ENCODE measurements at regions not wholly inside any gene's neighbourhood (a gene's known extent, or its start where the extent isn't known, plus 50 kb on each side); places are given as distances from the start of the nearest gene placed in this dataset.

DNA sequence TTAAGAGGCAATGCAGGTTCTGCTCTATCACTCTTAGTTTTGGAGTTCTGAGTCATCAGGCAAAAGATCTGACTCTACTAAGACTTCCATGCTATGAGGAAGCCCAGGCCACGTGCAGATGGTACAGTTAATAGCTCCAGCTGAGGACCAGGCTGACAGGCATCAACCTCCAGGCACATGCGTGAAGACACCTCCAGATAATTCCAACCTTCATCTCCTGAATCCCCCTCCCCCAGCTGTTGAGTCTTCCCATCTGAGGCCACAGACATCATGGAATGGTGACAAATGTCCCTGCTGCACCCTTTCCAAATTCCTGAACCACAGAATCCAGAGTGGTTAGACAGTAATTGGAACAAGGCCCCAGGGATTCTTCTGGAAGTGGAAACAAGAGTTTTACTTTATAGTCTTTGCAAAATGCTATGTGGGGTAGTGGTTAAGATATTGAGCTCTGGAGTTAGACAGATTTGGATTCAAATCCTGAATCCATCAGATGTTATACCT lies 183.8 kb downstream of the KLF5 start (continued):
- TF ChIP-seq ZNF639 (tag by site-specific recombination; IDR thresholded peaks at IDR 0.05) (no peak), ZNF623 (tag by site-specific recombination; IDR thresholded peaks at IDR 0.05) (no peak)

- Histone ChIP-seq H3K27ac (ENCODE audit: extremely low read depth, low read depth, low read length) (no peak overlapping the region), H3K36me3 (ENCODE audit: control insufficient read depth in 2 of 2, insufficient read depth in 1 of 2, low read length in 2 of 2) (no peaks in the 10 kb centered on the region), H3K4me1 (ENCODE audit: control insufficient read depth, insufficient read depth, low read length) (no peaks in the 10 kb centered on the region), H3K9me3 (ENCODE audit: control insufficient read depth, insufficient read depth, low read depth, low read length) (no peaks in the 10 kb centered on the region), H3K4me3 (ENCODE audit: low read depth, low read length) (no peak overlapping the region)
- TF ChIP-seq, protein P1, sequence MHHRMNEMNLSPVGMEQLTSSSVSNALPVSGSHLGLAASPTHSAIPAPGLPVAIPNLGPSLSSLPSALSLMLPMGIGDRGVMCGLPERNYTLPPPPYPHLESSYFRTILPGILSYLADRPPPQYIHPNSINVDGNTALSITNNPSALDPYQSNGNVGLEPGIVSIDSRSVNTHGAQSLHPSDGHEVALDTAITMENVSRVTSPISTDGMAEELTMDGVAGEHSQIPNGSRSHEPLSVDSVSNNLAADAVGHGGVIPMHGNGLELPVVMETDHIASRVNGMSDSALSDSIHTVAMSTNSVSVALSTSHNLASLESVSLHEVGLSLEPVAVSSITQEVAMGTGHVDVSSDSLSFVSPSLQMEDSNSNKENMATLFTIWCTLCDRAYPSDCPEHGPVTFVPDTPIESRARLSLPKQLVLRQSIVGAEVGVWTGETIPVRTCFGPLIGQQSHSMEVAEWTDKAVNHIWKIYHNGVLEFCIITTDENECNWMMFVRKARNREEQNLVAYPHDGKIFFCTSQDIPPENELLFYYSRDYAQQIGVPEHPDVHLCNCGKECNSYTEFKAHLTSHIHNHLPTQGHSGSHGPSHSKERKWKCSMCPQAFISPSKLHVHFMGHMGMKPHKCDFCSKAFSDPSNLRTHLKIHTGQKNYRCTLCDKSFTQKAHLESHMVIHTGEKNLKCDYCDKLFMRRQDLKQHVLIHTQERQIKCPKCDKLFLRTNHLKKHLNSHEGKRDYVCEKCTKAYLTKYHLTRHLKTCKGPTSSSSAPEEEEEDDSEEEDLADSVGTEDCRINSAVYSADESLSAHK (tag by site-specific recombination; IDR thresholded peaks at IDR 0.05): no peak
- TF ChIP-seq REPIN1 (tag by site-specific recombination; IDR thresholded peaks at IDR 0.05; ENCODE audit: low read depth): no peak
- TF ChIP-seq SETDB1 (IDR thresholded peaks at IDR 0.05; ENCODE audit: insufficient read length, low read length): no peak
- TF ChIP-seq, protein P2, sequence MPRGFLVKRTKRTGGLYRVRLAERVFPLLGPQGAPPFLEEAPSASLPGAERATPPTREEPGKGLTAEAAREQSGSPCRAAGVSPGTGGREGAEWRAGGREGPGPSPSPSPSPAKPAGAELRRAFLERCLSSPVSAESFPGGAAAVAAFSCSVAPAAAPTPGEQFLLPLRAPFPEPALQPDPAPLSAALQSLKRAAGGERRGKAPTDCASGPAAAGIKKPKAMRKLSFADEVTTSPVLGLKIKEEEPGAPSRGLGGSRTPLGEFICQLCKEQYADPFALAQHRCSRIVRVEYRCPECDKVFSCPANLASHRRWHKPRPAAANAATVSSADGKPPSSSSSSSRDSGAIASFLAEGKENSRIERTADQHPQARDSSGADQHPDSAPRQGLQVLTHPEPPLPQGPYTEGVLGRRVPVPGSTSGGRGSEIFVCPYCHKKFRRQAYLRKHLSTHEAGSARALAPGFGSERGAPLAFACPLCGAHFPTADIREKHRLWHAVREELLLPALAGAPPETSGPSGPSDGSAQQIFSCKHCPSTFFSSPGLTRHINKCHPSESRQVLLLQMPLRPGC (tag by site-specific recombination; IDR thresholded peaks at IDR 0.05): no peak
- no peak for TF ChIP-seq HIC1 (tag by site-specific recombination; IDR thresholded peaks at IDR 0.05)
- TF ChIP-seq IKZF3 (tag by site-specific recombination; IDR thresholded peaks at IDR 0.05): no peak
- no peak for TF ChIP-seq ZNF23 (tag by site-specific recombination; IDR thresholded peaks at IDR 0.05; ENCODE audit: borderline replicate concordance)
- TF ChIP-seq ZNF202 (tag by site-specific recombination; IDR thresholded peaks at IDR 0.05; ENCODE audit: borderline replicate concordance): no peak
- no peak for TF ChIP-seq ZNF529 (tag by site-specific recombination; IDR thresholded peaks at IDR 0.05; ENCODE audit: insufficient replicate concordance)
- TF ChIP-seq ZNF223 (tag by site-specific recombination; IDR thresholded peaks at IDR 0.05): no peak
- no peak for TF ChIP-seq ZNF362 (tag by site-specific recombination; IDR thresholded peaks at IDR 0.05)
- no peak for TF ChIP-seq ZNF610 (tag by site-specific recombination; IDR thresholded peaks at IDR 0.05; ENCODE audit: borderline replicate concordance)
- no peak for TF ChIP-seq ZNF280D (tag by site-specific recombination; IDR thresholded peaks at IDR 0.05)
- TF ChIP-seq ZFP41 (tag by site-specific recombination; IDR thresholded peaks at IDR 0.05; ENCODE audit: borderline replicate concordance): no peak
- TF ChIP-seq, protein P3, sequence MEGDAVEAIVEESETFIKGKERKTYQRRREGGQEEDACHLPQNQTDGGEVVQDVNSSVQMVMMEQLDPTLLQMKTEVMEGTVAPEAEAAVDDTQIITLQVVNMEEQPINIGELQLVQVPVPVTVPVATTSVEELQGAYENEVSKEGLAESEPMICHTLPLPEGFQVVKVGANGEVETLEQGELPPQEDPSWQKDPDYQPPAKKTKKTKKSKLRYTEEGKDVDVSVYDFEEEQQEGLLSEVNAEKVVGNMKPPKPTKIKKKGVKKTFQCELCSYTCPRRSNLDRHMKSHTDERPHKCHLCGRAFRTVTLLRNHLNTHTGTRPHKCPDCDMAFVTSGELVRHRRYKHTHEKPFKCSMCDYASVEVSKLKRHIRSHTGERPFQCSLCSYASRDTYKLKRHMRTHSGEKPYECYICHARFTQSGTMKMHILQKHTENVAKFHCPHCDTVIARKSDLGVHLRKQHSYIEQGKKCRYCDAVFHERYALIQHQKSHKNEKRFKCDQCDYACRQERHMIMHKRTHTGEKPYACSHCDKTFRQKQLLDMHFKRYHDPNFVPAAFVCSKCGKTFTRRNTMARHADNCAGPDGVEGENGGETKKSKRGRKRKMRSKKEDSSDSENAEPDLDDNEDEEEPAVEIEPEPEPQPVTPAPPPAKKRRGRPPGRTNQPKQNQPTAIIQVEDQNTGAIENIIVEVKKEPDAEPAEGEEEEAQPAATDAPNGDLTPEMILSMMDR (tag by site-specific recombination; IDR thresholded peaks at IDR 0.05): no peak
- TF ChIP-seq ZNF549 (tag by site-specific recombination; IDR thresholded peaks at IDR 0.05): no peak
- no peak for TF ChIP-seq ZNF843 (tag by site-specific recombination; IDR thresholded peaks at IDR 0.05)
- ChIA-PET POLR2A (no interaction called here), CTCF (no interaction called here)
Measured at GRCh38 chr13:73240193-73240592, 181.4 kb downstream of the KLF5 start.

Measured in HEK293 (cell line).